Colonic mucosa (tissue), 4 donors: ENCODE measurements at regions not wholly inside any gene's neighbourhood (a gene's known extent, or its start where the extent isn't known, plus 50 kb on each side); places are given as distances from the start of the nearest gene placed in this dataset.

Source experiments
- DNase-seq: peaks from one replicate; pipeline ENCODE4 v3.0.0-alpha.2; 2020
- H3K27ac ChIP-seq: fragments of 200-600 bp; one replicate; pipeline ENCODE4 v1.8.0; 2021
- H3K27me3 ChIP-seq: fragments of 200-600 bp; one replicate; pipeline ENCODE4 v1.8.0; 2021
- H3K36me3 ChIP-seq: fragments of 200-600 bp; one replicate; pipeline ENCODE4 v1.8.0; 2021
- H3K4me1 ChIP-seq: fragments of 200-600 bp; one replicate; pipeline ENCODE4 v1.8.0; 2021; ENCODE audit warnings: mild to moderate bottlenecking
- H3K4me3 ChIP-seq: fragments of 200-600 bp; one replicate; pipeline ENCODE4 v1.8.0; 2021
- H3K9ac ChIP-seq, 2 donors: one replicate each; pipeline ENCODE4 v1.7.0; 2013; ENCODE audit warnings: control low read depth in 2 of 2, low read depth in 2 of 2, low read length in 2 of 2
- H3K9me3 ChIP-seq: fragments of 200-600 bp; one replicate; pipeline ENCODE4 v1.8.0; 2021
- CTCF ChIP-seq: fragments of 200-600 bp; IDR thresholded peaks from one replicate; pipeline ENCODE4 v1.8.0; 2022; ENCODE audit warnings: antibody characterized with exemption, mild to moderate bottlenecking
- intact Hi-C: fragments of 100-400 bp; cut with DNase I; formaldehyde crosslinking; loops from one replicate; pipeline ENCODE4 v1.14.1; 2022
- donor health status: healthy.
- donor health status: DM: no; HTN: no; CAD: no.
- donor health status: DM: no; HTN: no; CAD: no.

- Histone ChIP-seq H3K4me3 (no peak overlapping the region), H3K27me3 (no peaks in the 10 kb centered on the region), H3K9ac (no peak overlapping the region), H3K4me1 (no peaks in the 10 kb centered on the region), H3K27ac (no peak overlapping the region), H3K9me3 (no peaks in the 10 kb centered on the region), H3K36me3 (no peaks in the 10 kb centered on the region)
- no peak for TF ChIP-seq CTCF
- intact Hi-C loops = loop anchor here (2.0 kb wide), 2 partner anchors 425 to 515 kb away; no protein-coding TSS in a partner anchor
- peak; percentile 6 for DNase-seq
Measured at GRCh38 chr10:123557366-123558108, 108.6 kb upstream of the GPR26 start.

GRCh38 chr10:123558651-123559050 lies 107.5 kb upstream of the GPR26 start:
- intact Hi-C loops = loop anchor here (2.0 kb wide), 2 partner anchors 426 to 516 kb away; no protein-coding TSS in a partner anchor
- no peaks in the 10 kb centered on the region for H3K4me1 ChIP-seq
- H3K9me3 ChIP-seq = no peaks in the 10 kb centered on the region
- peak; percentile 12 for DNase-seq
- H3K4me3 ChIP-seq = no peak overlapping the region
- no peak overlapping the region for H3K9ac ChIP-seq
- H3K27me3 ChIP-seq = no peaks in the 10 kb centered on the region
- no peak overlapping the region for H3K27ac ChIP-seq
- TF ChIP-seq CTCF = no peak
- H3K36me3 ChIP-seq = no peaks in the 10 kb centered on the region

GRCh38 chr10:123559066-123559822 lies 106.9 kb upstream of the GPR26 start:
- no peaks in the 10 kb centered on the region for H3K36me3 ChIP-seq
- DNase-seq = peak; percentile 67
- no peaks in the 10 kb centered on the region for H3K4me1 ChIP-seq
- intact Hi-C loops = loop anchor here (2.0 kb wide), 2 partner anchors 426 to 516 kb away; no protein-coding TSS in a partner anchor
- no peak overlapping the region for H3K9ac ChIP-seq
- H3K4me3 ChIP-seq = no peak overlapping the region
- peak; percentile 98 for TF ChIP-seq CTCF
- no peaks in the 10 kb centered on the region for H3K27me3 ChIP-seq
- H3K9me3 ChIP-seq = no peaks in the 10 kb centered on the region
- H3K27ac ChIP-seq = no peak overlapping the region

- DNase-seq = peak; percentile 7
- Histone ChIP-seq H3K27ac (no peak overlapping the region), H3K36me3 (no peaks in the 10 kb centered on the region), H3K9ac (no peak overlapping the region), H3K4me3 (no peak overlapping the region), H3K4me1 (no peaks in the 10 kb centered on the region), H3K9me3 (no peaks in the 10 kb centered on the region), H3K27me3 (no peaks in the 10 kb centered on the region)
- TF ChIP-seq CTCF = no peak
- intact Hi-C loops = loop anchor here (2.0 kb wide), 2 partner anchors 427 to 517 kb away; no protein-coding TSS in a partner anchor
Measured at GRCh38 chr10:123559823-123560092, 106.4 kb upstream of the GPR26 start.

- no peaks in the 10 kb centered on the region for H3K27me3 ChIP-seq
- intact Hi-C loops = no loop called here
- H3K4me1 ChIP-seq = no peaks in the 10 kb centered on the region
- H3K9me3 ChIP-seq = no peaks in the 10 kb centered on the region
- TF ChIP-seq CTCF = no peak
- no peak overlapping the region for H3K27ac ChIP-seq
- no peak overlapping the region for H3K4me3 ChIP-seq
- no peaks in the 10 kb centered on the region for H3K36me3 ChIP-seq
- DNase-seq = peak; percentile 6
- no peak overlapping the region for H3K9ac ChIP-seq
Measured at GRCh38 chr10:123560301-123561140, 105.6 kb upstream of the GPR26 start.
